ENCODE measurements at regions not wholly inside any gene's neighbourhood (a gene's known extent, or its start where the extent isn't known, plus 50 kb on each side); places are given as distances from the start of the nearest gene placed in this dataset.
A peak's percentile ranks its signal among the peaks of the same experiment; 100 is the strongest.

DNA sequence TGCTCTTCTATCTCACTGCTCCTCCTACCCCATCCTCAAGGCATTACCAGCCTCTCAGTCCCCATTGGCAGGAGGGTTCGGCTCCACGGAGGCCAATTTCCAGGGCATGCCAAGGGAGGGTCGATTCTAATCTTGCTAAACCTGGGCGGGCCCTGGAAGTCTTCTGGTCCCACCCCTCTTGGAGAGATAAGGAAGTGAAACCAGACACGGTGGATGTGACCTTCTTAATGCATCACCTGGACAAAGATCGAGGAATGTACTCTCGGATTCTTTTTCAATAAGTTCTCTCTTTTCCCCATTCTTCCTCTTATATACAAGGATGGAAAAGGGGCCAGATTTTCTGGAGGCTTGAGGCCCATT, 112.2 kb upstream of the ARMC2 start:
- Histone ChIP-seq H3K36me3 (replicated peaks in 1 of 2; ENCODE audit: control insufficient read depth in 1 of 2, insufficient read depth in 2 of 2, low read length in 1 of 2) (no peaks in the 10 kb centered on the region), H3F3A (replicated peaks; ENCODE audit: insufficient read depth) (peaks cover 16% of the 10 kb centered on the region), H3K9me2 (no peaks in the 10 kb centered on the region), H2AFZ (ENCODE audit: low read depth) (peak overlapping the region; percentile 38; the same call in 1 of the 2 replicates), H3K9me3 (no peaks in the 10 kb centered on the region), H3K4me1 (ENCODE audit: control insufficient read depth in 1 of 2, insufficient read depth in 2 of 2, low read depth in 1 of 2, low read length in 1 of 2) (peaks cover 12 to 19% of the 10 kb centered on the region in 2 experiments; a peak in 3 of 4 replicates), H3K4me3 (ENCODE audit: low read depth in 2 of 2, low read length in 1 of 2) (no peak overlapping the region), H3K27me3 (ENCODE audit: insufficient read depth) (no peaks in the 10 kb centered on the region), H3K27ac (ENCODE audit: low read depth in 2 of 2, low read length in 1 of 2) (peak overlapping the region in 1 of 2 experiments; percentile 90; a peak in 2 of 4 replicates), H3K4me2 (no peak overlapping the region), H3K9ac (no peak overlapping the region), H4K20me1 (ENCODE audit: insufficient read depth) (no peaks in the 10 kb centered on the region), H3K79me2 (ENCODE audit: insufficient read depth) (no peaks in the 10 kb centered on the region)
- WGBS (ENCODE audit: low lambda C conversion rate), result 82% methylated on average over 7 of the region's 7 CpGs
- TF ChIP-seq EP300 (IDR thresholded peaks at IDR 0.05; ENCODE audit: borderline replicate concordance in 1 of 2, low read depth in 1 of 2, low read length in 1 of 2) (no peak), MEF2A (IDR thresholded peaks at IDR 0.05; ENCODE audit: borderline replicate concordance, low read depth) (no peak), NRF1 (IDR thresholded peaks at IDR 0.05; ENCODE audit: low read depth, low read length) (no peak), RAD21 (IDR thresholded peaks at IDR 0.05; ENCODE audit: low read length) (no peak), FOSL2 (IDR thresholded peaks at IDR 0.05; ENCODE audit: borderline replicate concordance, low read depth) (no peak), RCOR1 (IDR thresholded peaks at IDR 0.05; ENCODE audit: low read length) (no peak), TEAD4 (IDR thresholded peaks at IDR 0.05; ENCODE audit: borderline replicate concordance, insufficient read depth) (no peak)
- TF ChIP-seq, protein P1, sequence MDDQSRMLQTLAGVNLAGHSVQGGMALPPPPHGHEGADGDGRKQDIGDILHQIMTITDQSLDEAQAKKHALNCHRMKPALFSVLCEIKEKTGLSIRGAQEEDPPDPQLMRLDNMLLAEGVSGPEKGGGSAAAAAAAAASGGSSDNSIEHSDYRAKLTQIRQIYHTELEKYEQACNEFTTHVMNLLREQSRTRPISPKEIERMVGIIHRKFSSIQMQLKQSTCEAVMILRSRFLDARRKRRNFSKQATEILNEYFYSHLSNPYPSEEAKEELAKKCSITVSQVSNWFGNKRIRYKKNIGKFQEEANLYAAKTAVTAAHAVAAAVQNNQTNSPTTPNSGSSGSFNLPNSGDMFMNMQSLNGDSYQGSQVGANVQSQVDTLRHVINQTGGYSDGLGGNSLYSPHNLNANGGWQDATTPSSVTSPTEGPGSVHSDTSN (IDR thresholded peaks at IDR 0.05), result no peak
- TF ChIP-seq, protein P2, sequence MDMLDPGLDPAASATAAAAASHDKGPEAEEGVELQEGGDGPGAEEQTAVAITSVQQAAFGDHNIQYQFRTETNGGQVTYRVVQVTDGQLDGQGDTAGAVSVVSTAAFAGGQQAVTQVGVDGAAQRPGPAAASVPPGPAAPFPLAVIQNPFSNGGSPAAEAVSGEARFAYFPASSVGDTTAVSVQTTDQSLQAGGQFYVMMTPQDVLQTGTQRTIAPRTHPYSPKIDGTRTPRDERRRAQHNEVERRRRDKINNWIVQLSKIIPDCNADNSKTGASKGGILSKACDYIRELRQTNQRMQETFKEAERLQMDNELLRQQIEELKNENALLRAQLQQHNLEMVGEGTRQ (IDR thresholded peaks at IDR 0.05; ENCODE audit: borderline replicate concordance, low read depth, low read length), result no peak
- TF ChIP-seq, protein P3, sequence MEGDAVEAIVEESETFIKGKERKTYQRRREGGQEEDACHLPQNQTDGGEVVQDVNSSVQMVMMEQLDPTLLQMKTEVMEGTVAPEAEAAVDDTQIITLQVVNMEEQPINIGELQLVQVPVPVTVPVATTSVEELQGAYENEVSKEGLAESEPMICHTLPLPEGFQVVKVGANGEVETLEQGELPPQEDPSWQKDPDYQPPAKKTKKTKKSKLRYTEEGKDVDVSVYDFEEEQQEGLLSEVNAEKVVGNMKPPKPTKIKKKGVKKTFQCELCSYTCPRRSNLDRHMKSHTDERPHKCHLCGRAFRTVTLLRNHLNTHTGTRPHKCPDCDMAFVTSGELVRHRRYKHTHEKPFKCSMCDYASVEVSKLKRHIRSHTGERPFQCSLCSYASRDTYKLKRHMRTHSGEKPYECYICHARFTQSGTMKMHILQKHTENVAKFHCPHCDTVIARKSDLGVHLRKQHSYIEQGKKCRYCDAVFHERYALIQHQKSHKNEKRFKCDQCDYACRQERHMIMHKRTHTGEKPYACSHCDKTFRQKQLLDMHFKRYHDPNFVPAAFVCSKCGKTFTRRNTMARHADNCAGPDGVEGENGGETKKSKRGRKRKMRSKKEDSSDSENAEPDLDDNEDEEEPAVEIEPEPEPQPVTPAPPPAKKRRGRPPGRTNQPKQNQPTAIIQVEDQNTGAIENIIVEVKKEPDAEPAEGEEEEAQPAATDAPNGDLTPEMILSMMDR (IDR thresholded peaks at IDR 0.05), result no peak
- POLR2A ChIA-PET, result no interaction called here
- no peak for DNase-seq
- CTCF ChIA-PET, result no interaction called here

DNA sequence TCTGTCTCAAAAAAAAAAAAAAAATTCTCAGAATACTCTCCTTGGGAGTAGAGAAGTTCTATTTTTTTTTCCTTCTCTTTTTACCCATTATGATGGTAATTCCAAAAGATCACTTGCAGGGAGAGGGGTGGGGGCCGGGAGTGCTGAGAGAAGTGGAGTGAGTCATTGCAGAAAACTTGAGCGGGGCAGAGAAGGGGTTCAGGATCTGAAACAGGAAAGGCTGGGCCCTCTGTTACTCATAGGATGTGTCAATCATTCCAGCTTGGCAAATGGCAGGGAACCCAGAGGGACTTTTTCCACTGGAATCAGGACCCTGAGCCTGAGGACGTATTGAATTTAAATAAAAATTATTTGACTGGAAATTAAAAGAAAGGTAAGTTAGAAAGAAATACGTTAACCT, 111.4 kb upstream of the ARMC2 start:
- CTCF ChIA-PET, result no interaction called here
- Histone ChIP-seq H3K4me1 (ENCODE audit: control insufficient read depth in 1 of 2, insufficient read depth in 2 of 2, low read depth in 1 of 2, low read length in 1 of 2) (peaks cover 12 to 19% of the 10 kb centered on the region in 2 experiments; a peak in 3 of 4 replicates), H3K9ac (no peak overlapping the region), H3K9me3 (no peaks in the 10 kb centered on the region), H3K4me2 (peak overlapping the region; percentile 65; the same call in 1 of the 2 replicates), H3K4me3 (ENCODE audit: low read depth in 2 of 2, low read length in 1 of 2) (no peak overlapping the region), H2AFZ (ENCODE audit: low read depth) (peak overlapping the region; percentile 54; the same call in 1 of the 2 replicates), H4K20me1 (ENCODE audit: insufficient read depth) (no peaks in the 10 kb centered on the region), H3K79me2 (ENCODE audit: insufficient read depth) (no peaks in the 10 kb centered on the region), H3F3A (replicated peaks; ENCODE audit: insufficient read depth) (peaks cover 16% of the 10 kb centered on the region), H3K27ac (ENCODE audit: low read depth in 2 of 2, low read length in 1 of 2) (peak overlapping the region; percentile 31 to 90; a peak in 3 of 4 replicates), H3K36me3 (replicated peaks in 1 of 2; ENCODE audit: control insufficient read depth in 1 of 2, insufficient read depth in 2 of 2, low read length in 1 of 2) (no peaks in the 10 kb centered on the region), H3K27me3 (ENCODE audit: insufficient read depth) (no peaks in the 10 kb centered on the region), H3K9me2 (no peaks in the 10 kb centered on the region)
- WGBS (ENCODE audit: low lambda C conversion rate), result 16% methylated on average over 4 of the region's 4 CpGs
- POLR2A ChIA-PET, result interaction anchor here (0.6 kb wide), 1 partner anchor 152 kb away, joined by 4 read pairs; no protein-coding TSS in a partner anchor
- DNase-seq, result no peak
- 0 out of 2 replicates have a peak, but pooled peaks have one; percentile 25 for TF ChIP-seq ELF1 (IDR thresholded peaks at IDR 0.05)
- peak; percentile 61; the same call in 1 of the 2 replicates for TF ChIP-seq RXRA (IDR thresholded peaks at IDR 0.05; ENCODE audit: borderline replicate concordance, low read depth)
- no peak for TF ChIP-seq RFX5 (IDR thresholded peaks at IDR 0.05; ENCODE audit: low read length)
- peak in 1 of 2 experiments; percentile 80; a peak in 1 of 4 replicates for TF ChIP-seq EP300 (IDR thresholded peaks at IDR 0.05; ENCODE audit: borderline replicate concordance in 1 of 2, low read depth in 1 of 2, low read length in 1 of 2)
- peak; percentile 40 for TF ChIP-seq NFIC (IDR thresholded peaks at IDR 0.05; ENCODE audit: borderline replicate concordance)
- TF ChIP-seq, protein P4, sequence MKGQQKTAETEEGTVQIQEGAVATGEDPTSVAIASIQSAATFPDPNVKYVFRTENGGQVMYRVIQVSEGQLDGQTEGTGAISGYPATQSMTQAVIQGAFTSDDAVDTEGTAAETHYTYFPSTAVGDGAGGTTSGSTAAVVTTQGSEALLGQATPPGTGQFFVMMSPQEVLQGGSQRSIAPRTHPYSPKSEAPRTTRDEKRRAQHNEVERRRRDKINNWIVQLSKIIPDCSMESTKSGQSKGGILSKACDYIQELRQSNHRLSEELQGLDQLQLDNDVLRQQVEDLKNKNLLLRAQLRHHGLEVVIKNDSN (IDR thresholded peaks at IDR 0.05; ENCODE audit: borderline replicate concordance, low read depth), result no peak
- peak; percentile 63 for TF ChIP-seq TCF12 (IDR thresholded peaks at IDR 0.05)
- TF ChIP-seq TEAD4 (IDR thresholded peaks at IDR 0.05; ENCODE audit: borderline replicate concordance, insufficient read depth), result peak; percentile 56; the same call in 1 of the 2 replicates
- TF ChIP-seq, protein P5, sequence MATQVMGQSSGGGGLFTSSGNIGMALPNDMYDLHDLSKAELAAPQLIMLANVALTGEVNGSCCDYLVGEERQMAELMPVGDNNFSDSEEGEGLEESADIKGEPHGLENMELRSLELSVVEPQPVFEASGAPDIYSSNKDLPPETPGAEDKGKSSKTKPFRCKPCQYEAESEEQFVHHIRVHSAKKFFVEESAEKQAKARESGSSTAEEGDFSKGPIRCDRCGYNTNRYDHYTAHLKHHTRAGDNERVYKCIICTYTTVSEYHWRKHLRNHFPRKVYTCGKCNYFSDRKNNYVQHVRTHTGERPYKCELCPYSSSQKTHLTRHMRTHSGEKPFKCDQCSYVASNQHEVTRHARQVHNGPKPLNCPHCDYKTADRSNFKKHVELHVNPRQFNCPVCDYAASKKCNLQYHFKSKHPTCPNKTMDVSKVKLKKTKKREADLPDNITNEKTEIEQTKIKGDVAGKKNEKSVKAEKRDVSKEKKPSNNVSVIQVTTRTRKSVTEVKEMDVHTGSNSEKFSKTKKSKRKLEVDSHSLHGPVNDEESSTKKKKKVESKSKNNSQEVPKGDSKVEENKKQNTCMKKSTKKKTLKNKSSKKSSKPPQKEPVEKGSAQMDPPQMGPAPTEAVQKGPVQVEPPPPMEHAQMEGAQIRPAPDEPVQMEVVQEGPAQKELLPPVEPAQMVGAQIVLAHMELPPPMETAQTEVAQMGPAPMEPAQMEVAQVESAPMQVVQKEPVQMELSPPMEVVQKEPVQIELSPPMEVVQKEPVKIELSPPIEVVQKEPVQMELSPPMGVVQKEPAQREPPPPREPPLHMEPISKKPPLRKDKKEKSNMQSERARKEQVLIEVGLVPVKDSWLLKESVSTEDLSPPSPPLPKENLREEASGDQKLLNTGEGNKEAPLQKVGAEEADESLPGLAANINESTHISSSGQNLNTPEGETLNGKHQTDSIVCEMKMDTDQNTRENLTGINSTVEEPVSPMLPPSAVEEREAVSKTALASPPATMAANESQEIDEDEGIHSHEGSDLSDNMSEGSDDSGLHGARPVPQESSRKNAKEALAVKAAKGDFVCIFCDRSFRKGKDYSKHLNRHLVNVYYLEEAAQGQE (IDR thresholded peaks at IDR 0.05; ENCODE audit: low read depth, low read length), result no peak
- TF ChIP-seq JUND (IDR thresholded peaks at IDR 0.05), result peak; percentile 88
- TF ChIP-seq YY1 (IDR thresholded peaks at IDR 0.05; ENCODE audit: low read depth), result no peak
